K562 (cell line): ENCODE measurements at regions not wholly inside any gene's neighbourhood (a gene's known extent, or its start where the extent isn't known, plus 50 kb on each side); places are given as distances from the start of the nearest gene placed in this dataset.

ENCODE experiments used
- ATAC-seq: fragments of 200-7000 bp; cut with Tn5 transposase; 3 replicates; pipeline ENCODE4 v1.9.1; 2020; ENCODE audit warnings: moderate library complexity
- BruUV-seq: library from RNA; stranded (reverse); fragments of 400-500 nt; replicated peaks from 2 replicates; lab custom pipeline; 2021; lab: Mats Ljungman, UMichigan
- CTCF ChIA-PET: fragments of 300-600 bp; formaldehyde crosslinking; extraction: SDS; loops from one replicate; lab custom pipeline; 2021; ENCODE audit warnings: low intra/inter-chr PET ratio; lab: Yijun Ruan, JAX
- POLR2A ChIA-PET: fragments of 300-600, 350-650 bp; sonication (Branson Sonifier 250); formaldehyde crosslinking; extraction: SDS; loops from one replicate; lab custom pipeline; 2021; ENCODE audit warnings: antibody characterized with exemption, inconsistent platforms; lab: Yijun Ruan, JAX
- DNase-seq, 4 experiments: peaks; one replicate each; pipeline versions ENCODE4 v3.0.0 to v3.0.0-alpha.2; 2011 to 2018; ENCODE audit warnings: low spot score in 3 of 4, mixed read lengths in 3 of 4; ENCODE audit errors: extremely low read depth in 1 of 4
- FAIRE-seq: peaks from 2 replicates; lab custom pipeline; 2011; peaks lifted over from hg19 to GRCh38; lab: Jason Lieb, UNC
- H2AFZ ChIP-seq: 2 replicates; pipeline ENCODE4 v1.6.0; 2011; ENCODE audit warnings: low read depth, low read length, control low read depth, inconsistent platforms
- H3K27ac ChIP-seq: fragments of 200-600 bp; 3 replicates; pipeline ENCODE4 v1.8.0; 2011; ENCODE audit warnings: low read depth, mild to moderate bottlenecking, control low read depth, inconsistent platforms, low read length, moderate library complexity, mixed read lengths; ENCODE audit errors: extremely low read depth
- H3K27me3 ChIP-seq, 2 experiments: fragments of 300-600 bp in 1 of 2; 2 replicates in 1 of 2; 3 replicates in 1 of 2; pipeline versions ENCODE4 v1.6.0 to v1.8.0; 2011; ENCODE audit warnings: inconsistent platforms in 2 of 2, low read length in 2 of 2, mild to moderate bottlenecking in 1 of 2, mixed read lengths in 1 of 2, moderate library complexity in 1 of 2; ENCODE audit not compliant: control insufficient read depth in 2 of 2, insufficient read depth in 2 of 2
- H3K36me3 ChIP-seq: fragments of 300-600 bp; 3 replicates; pipeline ENCODE4 v1.8.0; 2011; ENCODE audit warnings: mild to moderate bottlenecking, low read length, inconsistent platforms; ENCODE audit not compliant: control insufficient read depth, insufficient read depth
- H3K4me1 ChIP-seq, 2 experiments: fragments of 200-600 bp in 1 of 2; replicated peaks in 1 of 2; 2 replicates in 1 of 2; 3 replicates in 1 of 2; pipeline versions ENCODE4 v1.5.1 to v1.8.0; 2011; ENCODE audit warnings: inconsistent platforms in 2 of 2, low read length in 2 of 2, mild to moderate bottlenecking in 1 of 2, mixed read lengths in 1 of 2, moderate library complexity in 1 of 2; ENCODE audit not compliant: control insufficient read depth in 2 of 2, insufficient read depth in 2 of 2
- H3K4me2 ChIP-seq: 2 replicates; pipeline ENCODE4 v1.6.1; 2011; ENCODE audit warnings: low read length, control low read depth, inconsistent platforms, mixed read lengths; ENCODE audit not compliant: insufficient read depth
- H3K4me3 ChIP-seq: fragments of 200-600 bp; sonication (generic), shearing (Covaris generic); 2 replicates; pipeline ENCODE4 v1.5.1; 2016; ENCODE audit warnings: control low read depth, inconsistent platforms
- H3K79me2 ChIP-seq: fragments of 200-600 bp; 3 replicates; pipeline ENCODE4 v1.8.0; 2011; ENCODE audit warnings: low read length, inconsistent platforms; ENCODE audit not compliant: control insufficient read depth, insufficient read depth
- H3K9ac ChIP-seq, 2 experiments: 2 replicates each; pipeline versions ENCODE4 v1.6.0 to v1.6.1; 2011; ENCODE audit warnings: low read depth in 2 of 2, low read length in 2 of 2, control low read depth in 1 of 2, inconsistent platforms in 1 of 2, mild to moderate bottlenecking in 1 of 2, mixed read lengths in 1 of 2; ENCODE audit not compliant: insufficient read depth in 1 of 2
- H3K9me1 ChIP-seq: one replicate; pipeline ENCODE4 v1.6.0; 2011; ENCODE audit warnings: inconsistent platforms, mild to moderate bottlenecking, low read length, moderate library complexity; ENCODE audit not compliant: control insufficient read depth, insufficient read depth
- H3K9me3 ChIP-seq: replicated peaks from 2 replicates; pipeline ENCODE4 v1.5.1; 2011; ENCODE audit warnings: low read depth, low read length, inconsistent platforms; ENCODE audit not compliant: control insufficient read depth, insufficient read depth
- H4K20me1 ChIP-seq: replicated peaks from 2 replicates; pipeline ENCODE4 v1.6.1; 2011; ENCODE audit warnings: low read length, inconsistent platforms, mixed read lengths; ENCODE audit not compliant: control insufficient read depth, insufficient read depth
- CEBPB ChIP-seq: fragments of 450-650 bp; IDR thresholded peaks from 2 replicates; pipeline ENCODE4 v1.6.1; 2016; ENCODE audit warnings: missing genetic modification characterization, missing compliant biosample characterization
- CREM ChIP-seq: IDR thresholded peaks from 2 replicates; pipeline ENCODE4 v1.6.1; 2014; ENCODE audit warnings: antibody characterized with exemption, low read depth
- E2F4 ChIP-seq: sonication (generic); formaldehyde crosslinking; IDR thresholded peaks from 2 replicates; pipeline ENCODE4 v1.8.0; 2022; ENCODE audit warnings: mild to moderate bottlenecking, low read depth, missing genetic modification reagents
- ETV5 ChIP-seq: sonication (generic); formaldehyde crosslinking; IDR thresholded peaks from 2 replicates; pipeline ENCODE4 v1.4.0; 2020; ENCODE audit warnings: low read depth, mild to moderate bottlenecking, missing genetic modification reagents
- FOXA1 ChIP-seq: fragments of 450-650 bp; IDR thresholded peaks from 2 replicates; pipeline ENCODE4 v1.6.1; 2016; ENCODE audit warnings: mild to moderate bottlenecking, borderline replicate concordance
- FOXP4 ChIP-seq: sonication (generic); formaldehyde crosslinking; IDR thresholded peaks from 2 replicates; pipeline ENCODE4 v1.8.0; 2022; ENCODE audit warnings: mild to moderate bottlenecking, missing genetic modification reagents, borderline replicate concordance
- NEUROD1 ChIP-seq: fragments of 150-350 bp; IDR thresholded peaks from 2 replicates; pipeline ENCODE4 v1.6.1; 2014; ENCODE audit warnings: borderline replicate concordance, low read length, low read depth; ENCODE audit not compliant: partially characterized antibody
- NONO ChIP-seq, 2 experiments: fragments of 200-400 bp in 1 of 2; fragments of 450-650 bp in 1 of 2; formaldehyde crosslinking in 1 of 2; IDR thresholded peaks; 2 replicates each; pipeline ENCODE4 v1.6.1; 2017; ENCODE audit warnings: low read depth in 2 of 2, mild to moderate bottlenecking in 2 of 2, moderate library complexity in 2 of 2, low read length in 1 of 2
- NR0B1 ChIP-seq: fragments of 450-650 bp; IDR thresholded peaks from one replicate; pipeline ENCODE4 v1.6.1; 2018; ENCODE audit warnings: mild to moderate bottlenecking, moderate library complexity; ENCODE audit not compliant: partially characterized antibody
- POLR2H ChIP-seq: IDR thresholded peaks from 2 replicates; pipeline ENCODE4 v1.6.1; 2016; ENCODE audit warnings: missing genetic modification characterization, low read depth, mild to moderate bottlenecking, control low read depth, missing compliant biosample characterization, moderate library complexity
- POLR3A ChIP-seq: IDR thresholded peaks from 2 replicates; pipeline ENCODE4 v1.6.1; 2011; ENCODE audit warnings: borderline replicate concordance, mild to moderate bottlenecking, moderate library complexity; ENCODE audit not compliant: insufficient read length, insufficient read depth; ENCODE audit errors: extremely low read depth
- PYGO2 ChIP-seq: fragments of 450-650 bp; IDR thresholded peaks from 2 replicates; pipeline ENCODE4 v1.6.1; 2016; ENCODE audit warnings: mild to moderate bottlenecking, missing genetic modification characterization, moderate library complexity, missing compliant biosample characterization
- SAFB ChIP-seq: fragments of 200-400 bp; formaldehyde crosslinking; IDR thresholded peaks from 2 replicates; pipeline ENCODE4 v1.6.1; 2017; ENCODE audit warnings: low read depth, low read length, borderline replicate concordance
- SMARCA4 ChIP-seq: fragments of 450-650 bp; IDR thresholded peaks from 2 replicates; pipeline ENCODE4 v1.6.1; 2016
- SP2 ChIP-seq: IDR thresholded peaks from 2 replicates; pipeline ENCODE4 v1.6.1; 2011; ENCODE audit warnings: mild to moderate bottlenecking, low read depth, low read length, moderate library complexity; ENCODE audit not compliant: poor library complexity, severe bottlenecking; ENCODE audit errors: extremely low read depth
- TEAD1 ChIP-seq, 2 experiments: fragments of 450-650 bp in 1 of 2; sonication (generic) in 1 of 2; formaldehyde crosslinking; IDR thresholded peaks; 2 replicates each; pipeline versions ENCODE4 v1.4.0 to v1.8.0; 2020 to 2022; ENCODE audit warnings: mild to moderate bottlenecking in 2 of 2, missing genetic modification reagents in 1 of 2
- WHSC1 ChIP-seq: IDR thresholded peaks from one replicate; pipeline ENCODE4 v1.6.1; 2012; ENCODE audit warnings: low read length, control low read depth, inconsistent platforms
- ZNF639 ChIP-seq, 2 experiments: fragments of 200-800 bp in 1 of 2; sonication (Bioruptor generic) in 1 of 2; sonication (generic) in 1 of 2; formaldehyde crosslinking in 1 of 2; IDR thresholded peaks in 1 of 2; conservative IDR thresholded peaks in 1 of 2; 2 replicates each; pipeline versions ENCODE4 v1.5.0 to v1.6.1; 2016 to 2020; ENCODE audit warnings: missing compliant biosample characterization in 1 of 2, missing genetic modification characterization in 1 of 2, missing genetic modification reagents in 1 of 2
- in situ Hi-C: fragments of 300-500 bp; cut with MboI; formaldehyde crosslinking; loops from 4 replicates; pipeline ENCODE4 v1.15.0; 2018; ENCODE audit warnings: inconsistent platforms, mixed read lengths
- intact Hi-C: fragments of 100-400 bp; cut with micrococcal nuclease; formaldehyde crosslinking; loops from 2 replicates; pipeline ENCODE4 v1.14.2; 2022

- no peak for ATAC-seq
- Histone ChIP-seq H3K79me2 (no peaks in the 10 kb centered on the region), H3K27me3 (no peaks in the 10 kb centered on the region), H4K20me1 (no peaks in the 10 kb centered on the region), H3K27ac (no peak overlapping the region), H3K4me3 (no peak overlapping the region), H2AFZ (no peak overlapping the region), H3K9ac (no peak overlapping the region), H3K9me1 (no peaks in the 10 kb centered on the region), H3K4me1 (no peaks in the 10 kb centered on the region), H3K9me3 (no peaks in the 10 kb centered on the region), H3K36me3 (no peaks in the 10 kb centered on the region), H3K4me2 (no peak overlapping the region)
- ChIA-PET CTCF (no interaction called here), POLR2A (no interaction called here)
- in situ Hi-C loops: no loop called here
- TF ChIP-seq ETV5 (CRISPR knock-in tag): no peak
- no peak for TF ChIP-seq CEBPB
- no peak for TF ChIP-seq NR0B1
- no peak for TF ChIP-seq SMARCA4
- TF ChIP-seq E2F4 (CRISPR knock-in tag): no peak
- no peak for TF ChIP-seq PYGO2 (tag)
- TF ChIP-seq SP2: no peak
- no peak for TF ChIP-seq CREM
- no peak for TF ChIP-seq POLR3A
- no peak for TF ChIP-seq TEAD1 (CRISPR knock-in tag; IDR thresholded peaks at IDR 0.05)
- no peak for TF ChIP-seq FOXP4 (CRISPR knock-in tag)
- no peak for TF ChIP-seq SAFB
- TF ChIP-seq ZNF639 (CRISPR knock-in tag; conservative IDR thresholded peaks at IDR 0.05 in 1 of 2, IDR thresholded peaks at IDR 0.05 in 1 of 2): no peak
- TF ChIP-seq NONO (IDR thresholded peaks at IDR 0.05; ENCODE audit: low read depth in 2 of 2, low read length in 1 of 2): no peak
- no peak for TF ChIP-seq WHSC1
- TF ChIP-seq FOXA1: no peak
- no peak for TF ChIP-seq POLR2H
- no peak for TF ChIP-seq NEUROD1
- BruUV-seq: no TSS peak
- intact Hi-C loops: no loop called here
- no peak for FAIRE-seq
- DNase-seq: no peak
Measured at GRCh38 chr13:33752094-33752493, 65.9 kb upstream of the RFC3 start.
